Gastrocnemius medialis (tissue), 4 donors: ENCODE measurements at regions not wholly inside any gene's neighbourhood (a gene's known extent, or its start where the extent isn't known, plus 50 kb on each side); places are given as distances from the start of the nearest gene placed in this dataset.

Experiments
- ATAC-seq, 2 donors: fragments of 150-250 bp; one replicate each; pipeline ENCODE4 v1.9.1; 2016
- DNase-seq, 2 donors: peaks; one replicate each; pipeline ENCODE4 v3.0.0-alpha.2; 2019
- H3K27ac ChIP-seq, 4 donors: fragments of 200-600 bp; sonication (generic); 1 replicate in 1 of 4; 2 replicates in 3 of 4; pipeline ENCODE4 v1.5.1; 2016 to 2018; ENCODE audit warnings: mild to moderate bottlenecking in 2 of 4, moderate library complexity in 1 of 4
- H3K27me3 ChIP-seq, 3 donors: fragments of 200-600 bp; sonication (generic) in 2 of 3; 1 replicate in 1 of 3; 2 replicates in 2 of 3; pipeline versions ENCODE4 v1.5.1 to v1.6.0; 2016 to 2019; ENCODE audit warnings: mild to moderate bottlenecking in 1 of 3, moderate library complexity in 1 of 3
- H3K36me3 ChIP-seq, 2 donors: fragments of 200-600 bp; sonication (generic) in 1 of 2; one replicate each; pipeline ENCODE4 v1.5.1; 2017 to 2018
- H3K4me1 ChIP-seq, 2 donors: fragments of 200-600 bp; sonication (generic) in 1 of 2; one replicate each; pipeline ENCODE4 v1.5.1; 2016 to 2017; ENCODE audit warnings: mild to moderate bottlenecking in 2 of 2
- H3K4me3 ChIP-seq, 4 donors: fragments of 200-600 bp; sonication (generic) in 3 of 4; 1 replicate in 1 of 4; 2 replicates in 3 of 4; pipeline ENCODE4 v1.5.1; 2016 to 2019; ENCODE audit warnings: mild to moderate bottlenecking in 2 of 4
- H3K9me3 ChIP-seq, 3 donors: fragments of 200-600 bp; sonication (generic) in 2 of 3; 1 replicate in 1 of 3; 2 replicates in 2 of 3; pipeline ENCODE4 v1.5.1; 2016 to 2019
- POLR2A ChIP-seq, 2 donors: fragments of 450-650 bp; IDR thresholded peaks; one replicate each; pipeline ENCODE4 v1.6.1; 2017; ENCODE audit warnings: antibody characterized with exemption in 2 of 2, mild to moderate bottlenecking in 2 of 2, moderate library complexity in 2 of 2
- in situ Hi-C, 4 donors: fragments of 200-750 bp; cut with MboI; loops; one replicate each; pipeline versions ENCODE4 v1.15.0 to v1.8.0; 2017; ENCODE audit warnings: low sequenced_read_pairs in 4 of 4
- intact Hi-C: fragments of 100-400 bp; cut with DNase I; formaldehyde crosslinking; loops from one replicate; pipeline ENCODE4 v1.15.1; 2023; ENCODE audit warnings: low total_unique reads
- TF ChIP-seq, protein P1 (sequence below), 5 experiments: fragments of 450-650 bp in 3 of 5; fragments of 200-600 bp in 2 of 5; sonication (generic) in 2 of 5; IDR thresholded peaks in 4 of 5; conservative IDR thresholded peaks in 1 of 5; 1 replicate in 4 of 5; 2 replicates in 1 of 5; pipeline ENCODE4 v1.5.1; 2016 to 2019; ENCODE audit warnings: antibody characterized with exemption in 5 of 5, mild to moderate bottlenecking in 3 of 5, moderate library complexity in 3 of 5

DNA sequence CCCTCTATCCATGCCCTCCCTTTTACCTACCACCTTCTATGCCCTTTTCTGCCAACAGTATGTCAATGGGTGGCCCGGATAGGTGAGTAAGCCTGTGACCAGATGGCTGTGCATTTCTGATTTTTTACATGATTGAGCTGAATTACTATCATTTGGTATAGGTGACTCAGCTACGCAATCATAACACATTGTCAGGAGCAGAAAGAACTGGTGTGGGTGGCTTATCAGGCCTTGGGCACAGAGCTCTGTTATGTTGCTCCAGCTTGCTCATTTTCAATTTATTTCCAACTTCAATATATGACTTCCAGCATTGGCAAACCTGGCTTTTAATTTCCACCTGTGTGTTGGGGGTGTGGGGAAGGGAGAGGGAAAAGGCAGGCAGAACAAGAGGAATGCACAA is 86.6 kb upstream of the AGBL1 start:
- peaks cover 0 to 3% of the 10 kb centered on the region in 2 donors for H3K4me1 ChIP-seq
- ATAC-seq (no peak), DNase-seq (no peak)
- no peak overlapping the region for H3K4me3 ChIP-seq
- no peak overlapping the region for H3K27ac ChIP-seq
- H3K9me3 ChIP-seq, result no peaks in the 10 kb centered on the region
- H3K36me3 ChIP-seq, result no peaks in the 10 kb centered on the region
- intact Hi-C loops, result no loop called here
- in situ Hi-C loops, result no loop called here
- H3K27me3 ChIP-seq, result no peaks in the 10 kb centered on the region
- TF ChIP-seq POLR2A (IDR thresholded peaks at IDR 0.05), result no peak
- TF ChIP-seq, protein P1, sequence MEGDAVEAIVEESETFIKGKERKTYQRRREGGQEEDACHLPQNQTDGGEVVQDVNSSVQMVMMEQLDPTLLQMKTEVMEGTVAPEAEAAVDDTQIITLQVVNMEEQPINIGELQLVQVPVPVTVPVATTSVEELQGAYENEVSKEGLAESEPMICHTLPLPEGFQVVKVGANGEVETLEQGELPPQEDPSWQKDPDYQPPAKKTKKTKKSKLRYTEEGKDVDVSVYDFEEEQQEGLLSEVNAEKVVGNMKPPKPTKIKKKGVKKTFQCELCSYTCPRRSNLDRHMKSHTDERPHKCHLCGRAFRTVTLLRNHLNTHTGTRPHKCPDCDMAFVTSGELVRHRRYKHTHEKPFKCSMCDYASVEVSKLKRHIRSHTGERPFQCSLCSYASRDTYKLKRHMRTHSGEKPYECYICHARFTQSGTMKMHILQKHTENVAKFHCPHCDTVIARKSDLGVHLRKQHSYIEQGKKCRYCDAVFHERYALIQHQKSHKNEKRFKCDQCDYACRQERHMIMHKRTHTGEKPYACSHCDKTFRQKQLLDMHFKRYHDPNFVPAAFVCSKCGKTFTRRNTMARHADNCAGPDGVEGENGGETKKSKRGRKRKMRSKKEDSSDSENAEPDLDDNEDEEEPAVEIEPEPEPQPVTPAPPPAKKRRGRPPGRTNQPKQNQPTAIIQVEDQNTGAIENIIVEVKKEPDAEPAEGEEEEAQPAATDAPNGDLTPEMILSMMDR (IDR thresholded peaks at IDR 0.05 in 4 of 5, conservative IDR thresholded peaks at IDR 0.05 in 1 of 5), result no peak

DNA sequence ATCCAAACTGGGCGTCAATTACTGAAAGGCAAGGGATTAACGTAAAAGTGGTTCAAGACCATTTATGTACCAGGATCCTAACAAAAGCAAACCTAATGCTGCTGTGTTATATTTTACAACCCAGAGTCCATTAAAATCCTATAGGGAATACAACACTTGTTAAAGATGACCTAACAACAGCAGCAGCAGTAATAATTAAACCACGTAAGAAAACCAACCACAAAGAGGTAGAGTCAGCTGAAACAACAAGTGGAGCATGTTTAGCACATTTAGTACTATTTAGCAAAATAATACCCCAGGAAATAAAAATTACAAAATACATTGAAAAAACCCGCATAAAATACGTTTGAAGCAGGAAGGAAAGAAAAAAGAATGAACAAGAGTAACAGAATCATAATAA is 82.1 kb upstream of the AGBL1 start:
- Histone ChIP-seq H3K4me3 (no peak overlapping the region), H3K27me3 (no peaks in the 10 kb centered on the region), H3K27ac (no peak overlapping the region), H3K36me3 (no peaks in the 10 kb centered on the region), H3K4me1 (peaks cover 8 to 20% of the 10 kb centered on the region in 2 donors), H3K9me3 (no peaks in the 10 kb centered on the region)
- no peak for ATAC-seq
- intact Hi-C loops (no loop called here), in situ Hi-C loops (no loop called here)
- no peak for DNase-seq
- no peak for TF ChIP-seq POLR2A (IDR thresholded peaks at IDR 0.05)
- TF ChIP-seq, protein P1 (IDR thresholded peaks at IDR 0.05 in 4 of 5, conservative IDR thresholded peaks at IDR 0.05 in 1 of 5), result no peak

DNA sequence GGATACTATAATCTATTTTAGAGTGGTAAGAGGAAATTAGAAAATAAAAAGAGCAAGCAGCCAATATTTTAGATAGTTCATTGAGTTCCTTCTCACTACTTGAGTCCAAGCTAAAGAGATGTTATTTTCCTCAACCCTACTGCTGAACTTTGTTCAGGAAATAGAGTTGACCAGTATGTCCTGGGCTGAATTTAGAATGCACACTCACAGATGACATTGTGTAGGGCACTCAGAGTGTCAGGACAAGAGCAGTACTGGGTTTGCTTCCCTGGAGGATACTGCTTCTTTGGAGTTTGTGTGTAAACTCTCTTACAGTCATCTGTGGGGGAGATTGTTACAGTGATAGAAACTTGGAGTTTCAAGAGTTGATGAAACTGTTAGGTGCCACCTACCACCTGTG is 80.0 kb upstream of the AGBL1 start:
- in situ Hi-C loops (no loop called here), intact Hi-C loops (no loop called here)
- Histone ChIP-seq H3K4me1 (peaks cover 9 to 34% of the 10 kb centered on the region in 2 donors), H3K27me3 (no peaks in the 10 kb centered on the region), H3K4me3 (no peak overlapping the region), H3K9me3 (no peaks in the 10 kb centered on the region), H3K36me3 (no peaks in the 10 kb centered on the region), H3K27ac (peak overlapping the region in 1 of 4 donors; percentile 26)
- TF ChIP-seq, protein P1 (IDR thresholded peaks at IDR 0.05 in 4 of 5, conservative IDR thresholded peaks at IDR 0.05 in 1 of 5), result no peak
- no peak for TF ChIP-seq POLR2A (IDR thresholded peaks at IDR 0.05)
- DNase-seq (no peak), ATAC-seq (peak in 1 of 2 donors; percentile 49)

DNA sequence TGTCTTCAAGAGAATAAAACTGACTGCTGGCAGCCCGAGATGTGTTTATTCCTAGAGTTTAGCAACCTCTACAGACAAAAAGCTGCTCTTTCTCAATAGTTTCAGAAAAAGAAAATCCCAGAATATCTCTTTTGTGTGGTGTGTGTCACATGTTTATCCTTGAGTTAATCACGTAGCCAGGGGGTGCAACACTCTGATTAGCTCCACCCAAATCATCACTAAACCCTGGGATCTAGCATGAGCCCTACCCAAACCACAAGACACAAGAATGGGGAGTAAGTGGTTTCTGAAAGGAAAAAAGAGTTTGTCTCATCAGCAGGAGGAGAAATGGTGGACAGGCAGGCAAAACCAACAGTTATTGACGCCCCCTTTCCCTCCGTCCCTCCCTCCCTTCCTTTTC is 78.5 kb upstream of the AGBL1 start:
- no peak for ATAC-seq
- no peak overlapping the region for H3K27ac ChIP-seq
- intact Hi-C loops (no loop called here), in situ Hi-C loops (no loop called here)
- H3K27me3 ChIP-seq, result no peaks in the 10 kb centered on the region
- no peak for DNase-seq
- H3K4me3 ChIP-seq, result no peak overlapping the region
- TF ChIP-seq POLR2A (IDR thresholded peaks at IDR 0.05), result no peak
- TF ChIP-seq, protein P1 (IDR thresholded peaks at IDR 0.05 in 4 of 5, conservative IDR thresholded peaks at IDR 0.05 in 1 of 5), result no peak
- peaks cover 9 to 34% of the 10 kb centered on the region in 2 donors for H3K4me1 ChIP-seq
- no peaks in the 10 kb centered on the region for H3K9me3 ChIP-seq
- H3K36me3 ChIP-seq, result no peaks in the 10 kb centered on the region

DNA sequence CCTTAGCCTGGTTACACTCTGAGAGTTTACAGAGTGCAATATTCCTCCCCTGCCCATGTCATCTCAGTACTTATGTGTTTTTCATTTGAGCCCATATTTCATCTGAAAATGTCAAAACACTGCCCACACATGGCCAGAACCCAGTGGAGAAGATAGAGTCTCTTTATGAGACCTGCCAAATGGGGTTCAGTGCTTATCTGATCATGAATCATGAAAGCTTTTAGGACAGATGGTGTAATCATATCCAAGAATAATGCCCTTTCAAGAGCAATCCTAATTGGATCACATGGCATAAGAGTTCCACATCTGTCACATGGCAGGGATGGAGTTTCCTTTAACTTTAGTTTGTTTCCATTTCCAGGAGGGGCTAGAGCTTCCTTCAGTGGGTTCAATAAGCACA is 77.2 kb upstream of the AGBL1 start:
- no peaks in the 10 kb centered on the region for H3K27me3 ChIP-seq
- H3K9me3 ChIP-seq, result no peaks in the 10 kb centered on the region
- in situ Hi-C loops, result no loop called here
- ATAC-seq (no peak), DNase-seq (no peak)
- H3K27ac ChIP-seq, result peak overlapping the region in 3 of 4 donors; percentile 7 to 48 (median 46)
- H3K4me1 ChIP-seq, result peaks cover 9 to 31% of the 10 kb centered on the region in 2 donors
- intact Hi-C loops, result no loop called here
- no peaks in the 10 kb centered on the region for H3K36me3 ChIP-seq
- no peak for TF ChIP-seq POLR2A (IDR thresholded peaks at IDR 0.05)
- TF ChIP-seq, protein P1 (IDR thresholded peaks at IDR 0.05 in 4 of 5, conservative IDR thresholded peaks at IDR 0.05 in 1 of 5), result no peak
- no peak overlapping the region for H3K4me3 ChIP-seq
